ENCODE measurements at regions not wholly inside any gene's neighbourhood (a gene's known extent, or its start where the extent isn't known, plus 50 kb on each side); places are given as distances from the start of the nearest gene placed in this dataset.
A peak's percentile ranks its signal among the peaks of the same experiment; 100 is the strongest.

GRCh38 chr7:142327628-142328405 lies 70.0 kb upstream of the PRSS58 start:
- intact Hi-C loops (cut with DNase I): no loop called here
- no peak for TF ChIP-seq CTCF (IDR thresholded peaks at IDR 0.05)
- no peak for TF ChIP-seq POLR2A (IDR thresholded peaks at IDR 0.05)
- no peak overlapping the region for H3K27ac ChIP-seq
- DNase-seq: no peak
- H3K4me1 ChIP-seq (replicated peaks in 1 of 2): no peaks in the 10 kb centered on the region
- H3K27me3 ChIP-seq: no peaks in the 10 kb centered on the region
- no peaks in the 10 kb centered on the region for H3K36me3 ChIP-seq (replicated peaks in 1 of 2)
- no peaks in the 10 kb centered on the region for H3K9me3 ChIP-seq (replicated peaks in 1 of 3)
- 61 to 65% (median 63%) methylated on average over 8 to 11 of the region's 11 CpGs for WGBS, 4 donors
- H3K4me3 ChIP-seq: no peak overlapping the region

- WGBS, 4 donors: 8 to 17% (median 15%) methylated on average over 4 of the region's 4 CpGs
- intact Hi-C loops (cut with DNase I): no loop called here
- no peak for TF ChIP-seq POLR2A (IDR thresholded peaks at IDR 0.05)
- TF ChIP-seq CTCF (IDR thresholded peaks at IDR 0.05): no peak
- no peaks in the 10 kb centered on the region for H3K4me1 ChIP-seq (replicated peaks in 1 of 2)
- H3K27me3 ChIP-seq: no peaks in the 10 kb centered on the region
- H3K4me3 ChIP-seq: no peak overlapping the region
- DNase-seq: peak in 1 of 7 donors; percentile 26
- no peaks in the 10 kb centered on the region for H3K9me3 ChIP-seq (replicated peaks in 1 of 3)
- H3K27ac ChIP-seq: no peak overlapping the region
- H3K36me3 ChIP-seq (replicated peaks in 1 of 2): no peaks in the 10 kb centered on the region
Observed at GRCh38 chr7:142323706-142324105, 65.8 kb upstream of the PRSS58 start.

- TF ChIP-seq CTCF (IDR thresholded peaks at IDR 0.05) (no peak), POLR2A (IDR thresholded peaks at IDR 0.05) (no peak)
- WGBS, 4 donors: 72 to 80% (median 73%) methylated on average over 7 of the region's 7 CpGs
- no peak overlapping the region for H3K27ac ChIP-seq
- H3K4me1 ChIP-seq (replicated peaks in 1 of 2): no peaks in the 10 kb centered on the region
- no peak for DNase-seq
- intact Hi-C loops (cut with DNase I): no loop called here
- no peaks in the 10 kb centered on the region for H3K27me3 ChIP-seq
- H3K36me3 ChIP-seq (replicated peaks in 1 of 2): no peaks in the 10 kb centered on the region
- no peak overlapping the region for H3K4me3 ChIP-seq
- H3K9me3 ChIP-seq (replicated peaks in 1 of 3): no peaks in the 10 kb centered on the region
Observed at GRCh38 chr7:142321391-142321790, 63.5 kb upstream of the PRSS58 start.

GRCh38 chr7:142320883-142321282 lies 63.0 kb upstream of the PRSS58 start:
- Histone ChIP-seq H3K4me3 (no peak overlapping the region), H3K4me1 (replicated peaks in 1 of 2) (no peaks in the 10 kb centered on the region), H3K27ac (no peak overlapping the region), H3K27me3 (no peaks in the 10 kb centered on the region), H3K36me3 (replicated peaks in 1 of 2) (no peaks in the 10 kb centered on the region), H3K9me3 (replicated peaks in 1 of 3) (no peaks in the 10 kb centered on the region)
- 65 to 92% (median 74%) methylated on average over 2 of the region's 2 CpGs for WGBS, 4 donors
- intact Hi-C loops (cut with DNase I): no loop called here
- no peak for DNase-seq
- no peak for TF ChIP-seq POLR2A (IDR thresholded peaks at IDR 0.05)
- TF ChIP-seq CTCF (IDR thresholded peaks at IDR 0.05): no peak
